NCI-H69 (cell line): ENCODE measurements at regions not wholly inside any gene's neighbourhood (a gene's known extent, or its start where the extent isn't known, plus 50 kb on each side); places are given as distances from the start of the nearest gene placed in this dataset.

Experiments
- DNase-seq: peaks from one replicate; lab custom pipeline; 2025; lab: John Stamatoyannopoulos, UW

DNA sequence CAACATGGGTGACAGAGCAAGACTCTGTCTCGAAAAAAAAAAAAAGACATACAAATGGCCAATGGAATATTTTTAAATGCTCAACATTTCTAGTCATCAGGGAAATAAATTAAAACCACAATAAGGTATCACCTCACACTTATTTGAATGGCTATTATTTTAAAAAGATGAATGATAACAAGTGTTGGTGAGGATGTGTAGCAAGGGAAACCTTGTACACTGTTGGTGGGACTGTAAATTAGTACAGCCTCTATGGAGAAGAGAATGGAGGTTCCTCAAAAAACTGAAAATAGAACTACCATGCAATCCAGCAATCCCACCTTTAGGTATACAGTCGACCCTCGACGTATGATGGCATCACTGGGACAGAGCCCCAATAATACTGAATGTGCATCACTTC is 65.4 kb upstream of the DIP2C start:
- no peak for DNase-seq

DNA sequence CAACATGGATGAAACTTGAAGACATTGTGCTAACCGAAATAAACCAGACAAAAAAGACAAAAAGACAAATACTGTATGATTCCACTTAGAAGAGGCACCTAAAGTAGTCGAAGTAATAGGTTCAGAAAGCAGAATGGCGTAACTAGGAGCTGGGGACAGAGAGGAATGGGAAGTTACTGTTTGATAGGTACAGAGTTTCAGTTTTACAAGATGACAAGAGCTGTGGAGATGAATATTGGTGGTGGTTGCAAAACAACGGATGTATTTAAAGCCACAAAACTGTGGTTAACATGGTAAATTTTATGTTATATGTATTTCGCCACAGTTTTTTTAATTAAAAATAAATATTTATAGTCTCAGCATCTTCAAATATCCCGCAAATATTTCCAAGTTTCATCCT is 64.1 kb upstream of the DIP2C start:
- no peak for DNase-seq

DNA sequence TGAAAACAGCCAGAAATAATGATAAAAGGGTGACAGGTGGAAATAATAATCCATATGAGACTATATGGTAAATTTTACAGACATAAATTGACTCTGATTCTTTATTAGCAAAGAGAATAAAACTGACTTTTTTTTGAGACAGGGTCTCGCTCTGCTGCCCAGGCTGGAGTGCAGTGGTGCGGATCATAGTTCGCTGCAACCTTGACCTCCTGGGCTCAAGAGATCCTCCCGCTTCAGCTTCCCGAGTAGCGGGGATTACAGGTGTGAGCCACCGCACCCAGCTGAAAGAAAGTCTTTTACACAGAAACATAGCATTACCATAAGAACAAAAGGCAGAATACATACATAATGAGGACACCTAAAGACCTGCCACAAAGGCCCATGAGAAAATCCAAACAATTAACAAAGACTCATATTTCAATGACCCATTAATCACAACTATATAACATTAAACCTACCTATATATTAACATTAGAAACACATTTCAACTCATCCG is 51.5 kb upstream of the DIP2C start:
- peak; percentile 9 for DNase-seq

DNA sequence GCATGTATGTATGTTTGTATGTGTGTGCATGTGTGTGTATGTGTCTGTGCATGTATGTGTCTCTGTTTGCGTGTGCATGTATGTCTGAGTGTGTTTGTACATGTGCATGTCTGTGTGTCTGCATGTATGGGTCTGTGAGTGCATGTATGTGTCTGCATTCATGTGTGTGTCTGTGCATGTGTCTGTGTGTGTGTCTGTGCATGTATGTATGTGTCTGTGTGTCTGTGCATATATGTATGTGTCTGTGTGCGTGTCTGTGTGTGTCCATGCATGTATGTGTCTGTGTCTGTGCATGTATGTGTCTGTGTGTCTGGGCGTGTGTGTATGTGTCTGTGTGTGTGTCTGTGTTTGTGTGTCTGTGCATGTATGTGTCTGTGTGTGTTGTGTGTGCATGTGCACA is 49.9 kb upstream of the DIP2C start:
- DNase-seq = no peak
